ENCODE measurements at regions not wholly inside any gene's neighbourhood (a gene's known extent, or its start where the extent isn't known, plus 50 kb on each side); places are given as distances from the start of the nearest gene placed in this dataset.
"Not testable (repeated sequence)": the region's sequence is repeated elsewhere in the genome, so short reads cannot be mapped to it uniquely, and the experiment has no call there.

- intact Hi-C loops (cut with micrococcal nuclease): no loop called here
- Histone ChIP-seq H4K20me1 (ENCODE audit: low read length) (no peaks in the 10 kb centered on the region), H2AFZ (ENCODE audit: low read length) (no peak overlapping the region), H3K4me3 (ENCODE audit: low read length) (no peak overlapping the region), H3K9me3 (ENCODE audit: low read length) (no peaks in the 10 kb centered on the region), H3K27me3 (ENCODE audit: low read length) (no peaks in the 10 kb centered on the region), H3K9ac (ENCODE audit: low read length) (no peak overlapping the region), H3K9me2 (replicated peaks; ENCODE audit: low read length) (no peaks in the 10 kb centered on the region), H3K27ac (ENCODE audit: low read length) (no peak overlapping the region), H3K4me2 (ENCODE audit: low read length) (no peak overlapping the region), H3K36me3 (ENCODE audit: low read depth, low read length) (no peaks in the 10 kb centered on the region), H3F3A (ENCODE audit: low read length, unreplicated experiment) (no peaks in the 10 kb centered on the region), H3K4me1 (ENCODE audit: insufficient read depth, low read length) (no peaks in the 10 kb centered on the region), H3K79me2 (ENCODE audit: low read length) (no peaks in the 10 kb centered on the region)
- no TSS peak for BruUV-seq (replicated peaks)
- CTCF ChIA-PET: no interaction called here
- ATAC-seq: no peak
- POLR2A ChIA-PET (ENCODE audit: unreplicated experiment): no interaction called here
- TF ChIP-seq EZH2 (IDR thresholded peaks at IDR 0.05; ENCODE audit: low read length, unreplicated experiment) (no peak), EZH2phosphoT487 (IDR thresholded peaks at IDR 0.05; ENCODE audit: borderline replicate concordance, low read length) (no peak), CTCF (conservative IDR thresholded peaks at IDR 0.05; ENCODE audit: low read depth, low read length) (no peak)
- no peak for DNase-seq
Measured at GRCh38 chr5:20305463-20305862, 317.5 kb upstream of the CDH18 start.

- intact Hi-C loops (cut with micrococcal nuclease); H3K79me2 ChIP-seq (ENCODE audit: low read length); H3K36me3 ChIP-seq (ENCODE audit: low read depth, low read length); DNase-seq; H3K4me1 ChIP-seq (ENCODE audit: insufficient read depth, low read length); H3K9ac ChIP-seq (ENCODE audit: low read length); H3K4me3 ChIP-seq (ENCODE audit: low read length); H3K27ac ChIP-seq (ENCODE audit: low read length); H4K20me1 ChIP-seq (ENCODE audit: low read length); H3K9me2 ChIP-seq (replicated peaks; ENCODE audit: low read length); H3K27me3 ChIP-seq (ENCODE audit: low read length); H3K4me2 ChIP-seq (ENCODE audit: low read length); CTCF ChIA-PET; H3K9me3 ChIP-seq (ENCODE audit: low read length); H3F3A ChIP-seq (ENCODE audit: low read length, unreplicated experiment); BruUV-seq (replicated peaks); POLR2A ChIA-PET (ENCODE audit: unreplicated experiment); ATAC-seq; H2AFZ ChIP-seq (ENCODE audit: low read length): not testable (repeated sequence)
Measured at GRCh38 chr5:20304570-20304969, 316.6 kb upstream of the CDH18 start.

GRCh38 chr5:20300110-20300509 is 312.1 kb upstream of the CDH18 start:
- no peaks in the 10 kb centered on the region for H3K27me3 ChIP-seq (ENCODE audit: low read length)
- intact Hi-C loops (cut with micrococcal nuclease): no loop called here
- no peaks in the 10 kb centered on the region for H3K36me3 ChIP-seq (ENCODE audit: low read depth, low read length)
- no peaks in the 10 kb centered on the region for H3F3A ChIP-seq (ENCODE audit: low read length, unreplicated experiment)
- ATAC-seq: no peak
- H3K4me3 ChIP-seq (ENCODE audit: low read length): no peak overlapping the region
- no peaks in the 10 kb centered on the region for H3K79me2 ChIP-seq (ENCODE audit: low read length)
- H3K4me2 ChIP-seq (ENCODE audit: low read length): no peak overlapping the region
- H3K9me2 ChIP-seq (replicated peaks; ENCODE audit: low read length): no peaks in the 10 kb centered on the region
- no peak for TF ChIP-seq EZH2phosphoT487 (IDR thresholded peaks at IDR 0.05; ENCODE audit: borderline replicate concordance, low read length)
- TF ChIP-seq EZH2 (IDR thresholded peaks at IDR 0.05; ENCODE audit: low read length, unreplicated experiment): no peak
- TF ChIP-seq CTCF (conservative IDR thresholded peaks at IDR 0.05; ENCODE audit: low read depth, low read length): no peak
- H3K9ac ChIP-seq (ENCODE audit: low read length): no peak overlapping the region
- no peaks in the 10 kb centered on the region for H3K9me3 ChIP-seq (ENCODE audit: low read length)
- peak; percentile 38 for DNase-seq
- no peaks in the 10 kb centered on the region for H4K20me1 ChIP-seq (ENCODE audit: low read length)
- no TSS peak for BruUV-seq (replicated peaks)
- ChIA-PET POLR2A (ENCODE audit: unreplicated experiment) (no interaction called here), CTCF (no interaction called here)
- no peak overlapping the region for H3K27ac ChIP-seq (ENCODE audit: low read length)
- H3K4me1 ChIP-seq (ENCODE audit: insufficient read depth, low read length): peaks cover 2% of the 10 kb centered on the region
- no peak overlapping the region for H2AFZ ChIP-seq (ENCODE audit: low read length)
